MM.1S (cell line): ENCODE measurements at regions not wholly inside any gene's neighbourhood (a gene's known extent, or its start where the extent isn't known, plus 50 kb on each side); places are given as distances from the start of the nearest gene placed in this dataset.

Source experiments
- EZH2 ChIP-seq: fragments of 300-600 bp; sonication (generic); optimal IDR thresholded peaks from 2 replicates; pipeline ENCODE3; 2017; ENCODE audit warnings: low read depth, mild to moderate bottlenecking, antibody characterized with exemption, low read length, mixed read lengths
- EZH2phosphoT487 ChIP-seq: fragments of 300-600 bp; sonication (generic); IDR thresholded peaks from 2 replicates; pipeline ENCODE4 v1.6.1; 2018; ENCODE audit warnings: antibody characterized with exemption, low read length
- TF ChIP-seq, protein P1 (sequence below): fragments of 300-600 bp; sonication (generic); IDR thresholded peaks from 2 replicates; pipeline ENCODE4 v1.5.1; 2016; ENCODE audit warnings: antibody characterized with exemption, low read length, mixed read lengths

DNA sequence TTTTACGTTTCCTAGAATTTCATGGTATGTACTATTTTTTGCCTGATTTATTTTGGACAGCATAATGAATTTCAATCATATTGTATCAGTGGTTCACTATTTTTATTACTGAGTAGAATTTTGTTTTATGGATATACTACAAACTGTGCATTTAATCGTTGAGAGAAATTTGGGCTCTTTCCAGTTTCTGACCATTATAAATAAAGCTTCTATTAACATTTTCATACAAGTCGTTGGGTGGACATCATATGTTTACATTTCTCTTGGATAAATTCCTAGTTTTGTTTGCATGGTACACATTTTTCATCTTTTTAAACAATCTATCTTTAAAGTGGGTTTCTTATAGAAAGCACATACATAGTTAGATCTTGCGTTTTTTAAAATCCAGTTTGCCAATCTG is 472.7 kb upstream of the MAGEB18 start:
- TF ChIP-seq, protein P1, sequence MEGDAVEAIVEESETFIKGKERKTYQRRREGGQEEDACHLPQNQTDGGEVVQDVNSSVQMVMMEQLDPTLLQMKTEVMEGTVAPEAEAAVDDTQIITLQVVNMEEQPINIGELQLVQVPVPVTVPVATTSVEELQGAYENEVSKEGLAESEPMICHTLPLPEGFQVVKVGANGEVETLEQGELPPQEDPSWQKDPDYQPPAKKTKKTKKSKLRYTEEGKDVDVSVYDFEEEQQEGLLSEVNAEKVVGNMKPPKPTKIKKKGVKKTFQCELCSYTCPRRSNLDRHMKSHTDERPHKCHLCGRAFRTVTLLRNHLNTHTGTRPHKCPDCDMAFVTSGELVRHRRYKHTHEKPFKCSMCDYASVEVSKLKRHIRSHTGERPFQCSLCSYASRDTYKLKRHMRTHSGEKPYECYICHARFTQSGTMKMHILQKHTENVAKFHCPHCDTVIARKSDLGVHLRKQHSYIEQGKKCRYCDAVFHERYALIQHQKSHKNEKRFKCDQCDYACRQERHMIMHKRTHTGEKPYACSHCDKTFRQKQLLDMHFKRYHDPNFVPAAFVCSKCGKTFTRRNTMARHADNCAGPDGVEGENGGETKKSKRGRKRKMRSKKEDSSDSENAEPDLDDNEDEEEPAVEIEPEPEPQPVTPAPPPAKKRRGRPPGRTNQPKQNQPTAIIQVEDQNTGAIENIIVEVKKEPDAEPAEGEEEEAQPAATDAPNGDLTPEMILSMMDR: no peak
- TF ChIP-seq EZH2 (no peak), EZH2phosphoT487 (no peak)
